ENCODE measurements at regions not wholly inside any gene's neighbourhood (a gene's known extent, or its start where the extent isn't known, plus 50 kb on each side); places are given as distances from the start of the nearest gene placed in this dataset.

- TF ChIP-seq, protein P1, sequence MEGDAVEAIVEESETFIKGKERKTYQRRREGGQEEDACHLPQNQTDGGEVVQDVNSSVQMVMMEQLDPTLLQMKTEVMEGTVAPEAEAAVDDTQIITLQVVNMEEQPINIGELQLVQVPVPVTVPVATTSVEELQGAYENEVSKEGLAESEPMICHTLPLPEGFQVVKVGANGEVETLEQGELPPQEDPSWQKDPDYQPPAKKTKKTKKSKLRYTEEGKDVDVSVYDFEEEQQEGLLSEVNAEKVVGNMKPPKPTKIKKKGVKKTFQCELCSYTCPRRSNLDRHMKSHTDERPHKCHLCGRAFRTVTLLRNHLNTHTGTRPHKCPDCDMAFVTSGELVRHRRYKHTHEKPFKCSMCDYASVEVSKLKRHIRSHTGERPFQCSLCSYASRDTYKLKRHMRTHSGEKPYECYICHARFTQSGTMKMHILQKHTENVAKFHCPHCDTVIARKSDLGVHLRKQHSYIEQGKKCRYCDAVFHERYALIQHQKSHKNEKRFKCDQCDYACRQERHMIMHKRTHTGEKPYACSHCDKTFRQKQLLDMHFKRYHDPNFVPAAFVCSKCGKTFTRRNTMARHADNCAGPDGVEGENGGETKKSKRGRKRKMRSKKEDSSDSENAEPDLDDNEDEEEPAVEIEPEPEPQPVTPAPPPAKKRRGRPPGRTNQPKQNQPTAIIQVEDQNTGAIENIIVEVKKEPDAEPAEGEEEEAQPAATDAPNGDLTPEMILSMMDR (IDR thresholded peaks at IDR 0.05; ENCODE audit: insufficient read depth, missing control alignments) = no peak
- DNase-seq (ENCODE audit: insufficient read length, low spot score) (no peak), FAIRE-seq (no peak)
These were observed 101.4 kb upstream of the SLC4A10 start for GRCh38 chr2:161522796-161523195.

GRCh38 chr2:161533218-161533617, 91.0 kb upstream of the SLC4A10 start:
- FAIRE-seq (no peak), DNase-seq (ENCODE audit: insufficient read length, low spot score) (no peak)
- TF ChIP-seq, protein P1 (IDR thresholded peaks at IDR 0.05; ENCODE audit: insufficient read depth, missing control alignments) = no peak

GRCh38 chr2:161546635-161547034, 77.6 kb upstream of the SLC4A10 start:
- TF ChIP-seq, protein P1 (IDR thresholded peaks at IDR 0.05; ENCODE audit: insufficient read depth, missing control alignments) = no peak
- FAIRE-seq = no peak
- no peak for DNase-seq (ENCODE audit: insufficient read length, low spot score)

DNA sequence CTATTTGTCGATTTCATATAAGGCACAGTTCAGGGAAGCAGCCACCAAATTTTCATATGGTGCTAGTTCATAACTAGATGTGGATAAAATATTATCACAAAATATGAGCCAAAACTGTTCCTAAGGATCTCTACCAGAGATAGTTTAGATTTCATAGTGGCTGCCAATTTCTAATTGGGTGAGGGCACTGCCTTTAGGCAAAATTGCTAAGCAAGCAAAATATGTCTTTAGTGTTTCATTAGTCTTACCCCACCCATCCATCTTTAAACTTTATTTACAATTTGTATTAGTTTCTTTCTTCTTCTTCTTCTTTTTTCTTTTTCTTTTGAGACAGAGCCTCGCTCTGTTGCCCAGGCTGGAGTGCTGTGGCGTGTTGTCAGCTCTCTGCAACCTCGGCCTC, 77.1 kb upstream of the SLC4A10 start:
- no peak for FAIRE-seq
- DNase-seq (ENCODE audit: insufficient read length, low spot score) = no peak
- TF ChIP-seq, protein P1 (IDR thresholded peaks at IDR 0.05; ENCODE audit: insufficient read depth, missing control alignments) = no peak

GRCh38 chr2:161552015-161552414, 72.2 kb upstream of the SLC4A10 start:
- TF ChIP-seq, protein P1 (IDR thresholded peaks at IDR 0.05; ENCODE audit: insufficient read depth, missing control alignments) = no peak
- no peak for DNase-seq (ENCODE audit: insufficient read length, low spot score)
- no peak for FAIRE-seq

DNA sequence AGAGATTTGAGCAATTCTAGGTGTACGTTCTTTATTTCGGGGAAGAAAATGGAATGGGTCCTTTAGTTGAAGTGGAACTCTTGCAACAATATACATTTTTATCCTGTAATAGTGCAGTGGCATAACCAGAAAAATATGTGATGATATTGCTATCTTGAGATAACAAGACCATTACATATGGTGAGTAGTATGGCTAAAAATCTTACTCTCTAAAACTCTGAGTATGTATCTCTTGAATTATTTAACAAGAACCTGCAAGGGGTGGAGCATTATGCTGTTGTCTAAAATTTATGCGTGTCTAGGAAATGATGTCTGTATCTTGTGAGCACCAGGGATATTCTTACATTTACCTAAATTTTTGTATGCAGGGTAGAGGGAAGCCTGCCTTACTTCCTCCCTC, 68.4 kb upstream of the SLC4A10 start:
- no peak for FAIRE-seq
- TF ChIP-seq, protein P1 (IDR thresholded peaks at IDR 0.05; ENCODE audit: insufficient read depth, missing control alignments) = no peak
- no peak for DNase-seq (ENCODE audit: insufficient read length, low spot score)

GRCh38 chr2:161556440-161556839, 67.8 kb upstream of the SLC4A10 start:
- no peak for FAIRE-seq
- DNase-seq (ENCODE audit: insufficient read length, low spot score) = no peak
- TF ChIP-seq, protein P1 (IDR thresholded peaks at IDR 0.05; ENCODE audit: insufficient read depth, missing control alignments) = peak; percentile 33

Data from D721Med (cell line).